HG02678 (cell line): ENCODE measurements at regions not wholly inside any gene's neighbourhood (a gene's known extent, or its start where the extent isn't known, plus 50 kb on each side); places are given as distances from the start of the nearest gene placed in this dataset.
"Not testable (repeated sequence)": the region's sequence is repeated elsewhere in the genome, so short reads cannot be mapped to it uniquely, and the experiment has no call there.

ENCODE experiments used
- ATAC-seq: cut with Tn5 transposase; IDR thresholded peaks from one replicate; pipeline ENCODE4 v1.9.1; 2021; ENCODE audit warnings: mild to moderate bottlenecking, moderate library complexity; ENCODE audit not compliant: unreplicated experiment

- no peak for ATAC-seq
Measured at GRCh38 chr3:75380276-75380771, 283.8 kb upstream of the FRG2C start.

GRCh38 chr3:75384016-75384415 lies 280.1 kb upstream of the FRG2C start:
- not testable (repeated sequence) for ATAC-seq

- ATAC-seq = not testable (repeated sequence)
Measured at GRCh38 chr3:75388486-75389124, 275.5 kb upstream of the FRG2C start.

GRCh38 chr3:75393288-75393694 lies 270.8 kb upstream of the FRG2C start:
- ATAC-seq = not testable (repeated sequence)

- not testable (repeated sequence) for ATAC-seq
Measured at GRCh38 chr3:75394102-75394501, 270.0 kb upstream of the FRG2C start.

- ATAC-seq = not testable (repeated sequence)
Measured at GRCh38 chr3:75394562-75395360, 269.4 kb upstream of the FRG2C start.

GRCh38 chr3:75395580-75396315 lies 268.4 kb upstream of the FRG2C start:
- ATAC-seq = no peak

- ATAC-seq = no peak
Measured at GRCh38 chr3:75396316-75396802, 267.8 kb upstream of the FRG2C start.

- ATAC-seq = not testable (repeated sequence)
Measured at GRCh38 chr3:75397486-75397885, 266.6 kb upstream of the FRG2C start.

- ATAC-seq = not testable (repeated sequence)
Measured at GRCh38 chr3:75422101-75422945, 241.8 kb upstream of the FRG2C start.

- not testable (repeated sequence) for ATAC-seq
Measured at GRCh38 chr3:75425379-75425778, 238.7 kb upstream of the FRG2C start.

GRCh38 chr3:75427486-75427885 lies 236.6 kb upstream of the FRG2C start:
- ATAC-seq = not testable (repeated sequence)

GRCh38 chr3:75427906-75428305 lies 236.2 kb upstream of the FRG2C start:
- not testable (repeated sequence) for ATAC-seq

- ATAC-seq = not testable (repeated sequence)
Measured at GRCh38 chr3:75429561-75430220, 234.4 kb upstream of the FRG2C start.

- ATAC-seq = not testable (repeated sequence)
Measured at GRCh38 chr3:75430406-75430805, 233.7 kb upstream of the FRG2C start.

- not testable (repeated sequence) for ATAC-seq
Measured at GRCh38 chr3:75431120-75431519, 233.0 kb upstream of the FRG2C start.

- ATAC-seq = not testable (repeated sequence)
Measured at GRCh38 chr3:75432466-75432865, 231.7 kb upstream of the FRG2C start.

GRCh38 chr3:75432885-75433284 lies 231.2 kb upstream of the FRG2C start:
- not testable (repeated sequence) for ATAC-seq

- not testable (repeated sequence) for ATAC-seq
Measured at GRCh38 chr3:75433295-75433694, 230.8 kb upstream of the FRG2C start.
